Fibroblast of lung (primary cell): ENCODE measurements at regions not wholly inside any gene's neighbourhood (a gene's known extent, or its start where the extent isn't known, plus 50 kb on each side); places are given as distances from the start of the nearest gene placed in this dataset.

Experiments
- DNase-seq, 2 donors: peaks; one replicate each; pipeline versions ENCODE4 v3.0.0 to v3.0.0-alpha.2; 2010; ENCODE audit warnings: low read depth in 2 of 2
- H2AFZ ChIP-seq: 2 replicates; pipeline ENCODE4 v1.5.1; 2012; ENCODE audit warnings: low read length, control low read depth, inconsistent platforms
- H3K27ac ChIP-seq: 2 replicates; pipeline ENCODE4 v1.5.1; 2011; ENCODE audit warnings: low read length, control low read depth; ENCODE audit not compliant: insufficient read depth
- H3K27me3 ChIP-seq: 2 replicates; pipeline ENCODE4 v1.5.1; 2011; ENCODE audit warnings: mild to moderate bottlenecking, low read length; ENCODE audit not compliant: control insufficient read depth, insufficient read depth
- H3K36me3 ChIP-seq: 2 replicates; pipeline ENCODE4 v1.5.1; 2011; ENCODE audit warnings: low read length; ENCODE audit not compliant: control insufficient read depth, insufficient read depth
- H3K4me1 ChIP-seq: 2 replicates; pipeline ENCODE4 v1.5.1; 2011; ENCODE audit warnings: low read length; ENCODE audit not compliant: control insufficient read depth, insufficient read depth; ENCODE audit errors: extremely low read depth
- H3K4me2 ChIP-seq: 2 replicates; pipeline ENCODE4 v1.5.1; 2011; ENCODE audit warnings: low read length, control low read depth; ENCODE audit not compliant: insufficient read depth; ENCODE audit errors: extremely low read depth
- H3K4me3 ChIP-seq, 4 experiments: fragments of 200-600 bp in 1 of 4; sonication (generic) in 1 of 4; replicated peaks in 1 of 4; 2 replicates each; pipeline ENCODE4 v1.5.1; 2011 to 2016; ENCODE audit warnings: low read length in 4 of 4, low read depth in 3 of 4, mild to moderate bottlenecking in 3 of 4, control low read depth in 2 of 4, inconsistent platforms in 1 of 4, mixed read lengths in 1 of 4; ENCODE audit not compliant: insufficient read depth in 1 of 4; ENCODE audit errors: control extremely low read depth in 1 of 4
- H3K79me2 ChIP-seq: 2 replicates; pipeline ENCODE4 v1.5.1; 2012; ENCODE audit warnings: mild to moderate bottlenecking, low read length, inconsistent platforms; ENCODE audit not compliant: control insufficient read depth, insufficient read depth
- H3K9ac ChIP-seq: 2 replicates; pipeline ENCODE4 v1.5.1; 2011; ENCODE audit warnings: mild to moderate bottlenecking, low read length, control low read depth; ENCODE audit not compliant: insufficient read depth
- H3K9me3 ChIP-seq: 2 replicates; pipeline ENCODE4 v1.5.1; 2012; ENCODE audit warnings: low read depth, low read length; ENCODE audit not compliant: control insufficient read depth, insufficient read depth
- H4K20me1 ChIP-seq: 2 replicates; pipeline ENCODE4 v1.5.1; 2011; ENCODE audit warnings: low read length; ENCODE audit not compliant: control insufficient read depth, insufficient read depth; ENCODE audit errors: extremely low read depth
- EZH2 ChIP-seq: IDR thresholded peaks from 2 replicates; pipeline ENCODE4 v1.5.1; 2012; ENCODE audit warnings: low read length, control low read depth, mild to moderate bottlenecking; ENCODE audit errors: missing control alignments
- TF ChIP-seq, protein P1 (sequence below), 2 donors: IDR thresholded peaks in 1 of 2; conservative IDR thresholded peaks in 1 of 2; 1 replicate in 1 of 2; 2 replicates in 1 of 2; pipeline ENCODE4 v1.5.1; 2011 to 2012; ENCODE audit warnings: low read length in 2 of 2, control low read depth in 1 of 2, inconsistent platforms in 1 of 2, low read depth in 1 of 2, mild to moderate bottlenecking in 1 of 2

DNA sequence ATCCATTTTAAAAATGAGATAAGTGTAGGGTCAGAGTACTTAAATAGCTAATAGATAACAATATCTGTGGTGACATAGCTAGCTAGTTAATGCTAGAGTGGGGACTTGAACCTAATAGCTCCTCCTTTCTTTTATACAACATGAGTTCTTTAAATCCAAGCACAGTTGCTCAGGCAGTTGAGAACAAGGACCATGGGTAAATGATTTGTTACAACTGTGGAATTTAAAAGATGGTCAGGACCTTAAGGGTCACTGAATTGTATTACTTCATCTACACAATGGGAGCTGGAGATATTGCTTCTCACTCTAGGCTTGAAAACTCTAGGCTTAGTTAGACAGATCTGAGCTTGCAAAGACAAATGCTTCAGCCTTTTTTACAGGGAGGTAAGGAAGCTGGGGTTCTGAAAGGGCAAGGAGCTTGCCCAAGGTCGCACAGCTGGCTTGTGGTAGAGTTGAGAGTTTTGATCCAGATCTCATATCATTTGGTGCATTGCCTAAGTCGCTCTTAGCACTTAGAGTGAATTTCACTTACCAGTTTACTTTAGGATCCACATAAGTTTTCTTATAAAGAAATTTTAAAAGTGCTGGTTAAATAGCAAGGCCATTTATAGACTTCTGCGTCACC, 90.2 kb downstream of the EDEM1 start:
- no peak overlapping the region for H3K27ac ChIP-seq
- no peaks in the 10 kb centered on the region for H3K36me3 ChIP-seq
- no peak overlapping the region for H2AFZ ChIP-seq
- H3K79me2 ChIP-seq, result no peaks in the 10 kb centered on the region
- no peak overlapping the region for H3K9ac ChIP-seq
- TF ChIP-seq, protein P1, sequence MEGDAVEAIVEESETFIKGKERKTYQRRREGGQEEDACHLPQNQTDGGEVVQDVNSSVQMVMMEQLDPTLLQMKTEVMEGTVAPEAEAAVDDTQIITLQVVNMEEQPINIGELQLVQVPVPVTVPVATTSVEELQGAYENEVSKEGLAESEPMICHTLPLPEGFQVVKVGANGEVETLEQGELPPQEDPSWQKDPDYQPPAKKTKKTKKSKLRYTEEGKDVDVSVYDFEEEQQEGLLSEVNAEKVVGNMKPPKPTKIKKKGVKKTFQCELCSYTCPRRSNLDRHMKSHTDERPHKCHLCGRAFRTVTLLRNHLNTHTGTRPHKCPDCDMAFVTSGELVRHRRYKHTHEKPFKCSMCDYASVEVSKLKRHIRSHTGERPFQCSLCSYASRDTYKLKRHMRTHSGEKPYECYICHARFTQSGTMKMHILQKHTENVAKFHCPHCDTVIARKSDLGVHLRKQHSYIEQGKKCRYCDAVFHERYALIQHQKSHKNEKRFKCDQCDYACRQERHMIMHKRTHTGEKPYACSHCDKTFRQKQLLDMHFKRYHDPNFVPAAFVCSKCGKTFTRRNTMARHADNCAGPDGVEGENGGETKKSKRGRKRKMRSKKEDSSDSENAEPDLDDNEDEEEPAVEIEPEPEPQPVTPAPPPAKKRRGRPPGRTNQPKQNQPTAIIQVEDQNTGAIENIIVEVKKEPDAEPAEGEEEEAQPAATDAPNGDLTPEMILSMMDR (conservative IDR thresholded peaks at IDR 0.05 in 1 of 2, IDR thresholded peaks at IDR 0.05 in 1 of 2; ENCODE audit: low read depth in 1 of 2, low read length in 2 of 2), result no peak
- TF ChIP-seq EZH2, result no peak
- H3K4me3 ChIP-seq, result no peak overlapping the region
- H3K4me2 ChIP-seq, result no peak overlapping the region
- no peaks in the 10 kb centered on the region for H3K4me1 ChIP-seq
- H3K27me3 ChIP-seq, result no peaks in the 10 kb centered on the region
- no peaks in the 10 kb centered on the region for H3K9me3 ChIP-seq
- DNase-seq, result no peak
- no peaks in the 10 kb centered on the region for H4K20me1 ChIP-seq

DNA sequence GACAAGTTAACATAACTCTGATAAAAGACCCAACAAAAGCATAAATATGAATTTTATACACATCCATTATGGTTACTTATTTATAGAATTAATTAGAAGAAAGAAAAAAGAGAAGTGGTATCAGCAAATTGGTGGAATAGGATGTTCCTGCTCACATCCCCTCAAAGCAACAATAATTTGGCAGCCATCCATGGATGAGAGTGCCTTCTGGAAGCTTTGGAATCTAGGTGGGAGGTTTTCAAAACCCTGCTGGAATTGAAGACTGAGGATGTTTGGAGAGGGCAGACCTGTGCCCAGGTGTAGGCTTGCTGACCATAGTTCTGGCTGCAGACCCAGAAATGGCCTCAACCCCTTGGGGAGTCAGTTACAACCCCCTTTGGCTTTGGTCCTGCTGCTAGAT, 91.2 kb downstream of the EDEM1 start:
- H2AFZ ChIP-seq, result no peak overlapping the region
- H3K4me2 ChIP-seq, result no peak overlapping the region
- DNase-seq, result peak in 1 of 2 donors; percentile 38
- no peaks in the 10 kb centered on the region for H3K36me3 ChIP-seq
- H3K4me1 ChIP-seq, result no peaks in the 10 kb centered on the region
- no peak overlapping the region for H3K4me3 ChIP-seq
- no peaks in the 10 kb centered on the region for H3K9me3 ChIP-seq
- H3K9ac ChIP-seq, result no peak overlapping the region
- TF ChIP-seq, protein P1 (conservative IDR thresholded peaks at IDR 0.05 in 1 of 2, IDR thresholded peaks at IDR 0.05 in 1 of 2; ENCODE audit: low read depth in 1 of 2, low read length in 2 of 2), result no peak
- no peak for TF ChIP-seq EZH2
- H3K27me3 ChIP-seq, result no peaks in the 10 kb centered on the region
- H3K27ac ChIP-seq, result no peak overlapping the region
- H3K79me2 ChIP-seq, result no peaks in the 10 kb centered on the region
- no peaks in the 10 kb centered on the region for H4K20me1 ChIP-seq

DNA sequence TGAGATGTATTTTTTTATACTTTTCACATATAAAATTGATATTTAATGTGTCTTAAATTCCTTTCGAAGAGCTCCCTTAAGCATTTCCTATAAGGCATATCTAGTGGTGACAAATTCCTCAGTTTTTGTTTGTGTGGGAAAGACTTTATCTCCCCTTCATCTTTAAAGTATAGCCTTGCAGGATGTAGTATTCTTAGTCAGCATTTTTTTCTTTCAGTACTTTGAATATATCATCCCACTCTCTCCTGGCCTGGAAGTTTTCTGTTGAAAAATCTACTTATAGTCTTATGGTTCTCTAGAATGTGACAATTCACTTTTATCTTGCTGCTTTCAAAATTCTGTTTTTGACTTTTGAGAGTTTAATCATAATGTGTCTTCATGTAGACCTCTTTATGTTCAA, 95.2 kb downstream of the EDEM1 start:
- no peaks in the 10 kb centered on the region for H3K36me3 ChIP-seq
- H3K4me1 ChIP-seq, result no peaks in the 10 kb centered on the region
- no peaks in the 10 kb centered on the region for H4K20me1 ChIP-seq
- H3K9me3 ChIP-seq, result no peaks in the 10 kb centered on the region
- H3K4me3 ChIP-seq, result no peak overlapping the region
- no peaks in the 10 kb centered on the region for H3K27me3 ChIP-seq
- H3K27ac ChIP-seq, result no peak overlapping the region
- no peak overlapping the region for H3K4me2 ChIP-seq
- no peaks in the 10 kb centered on the region for H3K79me2 ChIP-seq
- no peak for DNase-seq
- H2AFZ ChIP-seq, result no peak overlapping the region
- H3K9ac ChIP-seq, result no peak overlapping the region
- TF ChIP-seq EZH2, result no peak
- TF ChIP-seq, protein P1 (conservative IDR thresholded peaks at IDR 0.05 in 1 of 2, IDR thresholded peaks at IDR 0.05 in 1 of 2; ENCODE audit: low read depth in 1 of 2, low read length in 2 of 2), result no peak
